Osteoblast (primary cell): ENCODE measurements at regions not wholly inside any gene's neighbourhood (a gene's known extent, or its start where the extent isn't known, plus 50 kb on each side); places are given as distances from the start of the nearest gene placed in this dataset.

Source experiments
- DNase-seq: peaks from one replicate; pipeline ENCODE4 v3.0.0; 2011; ENCODE audit warnings: low spot score, mixed read lengths; ENCODE audit not compliant: insufficient read length; ENCODE audit errors: missing footprints
- H2AFZ ChIP-seq: 2 replicates; pipeline ENCODE4 v1.6.0; 2011; ENCODE audit warnings: mild to moderate bottlenecking, low read length
- H3K27ac ChIP-seq: 2 replicates; pipeline ENCODE4 v1.5.1; 2011; ENCODE audit warnings: mild to moderate bottlenecking, low read depth, low read length, moderate library complexity
- H3K27me3 ChIP-seq: 2 replicates; pipeline ENCODE4 v1.6.0; 2012; ENCODE audit warnings: mild to moderate bottlenecking, control low read depth, inconsistent platforms, low read length, moderate library complexity; ENCODE audit not compliant: insufficient read depth
- H3K36me3 ChIP-seq: 2 replicates; pipeline ENCODE4 v1.5.1; 2011; ENCODE audit warnings: mild to moderate bottlenecking, low read length, control low read depth, moderate library complexity; ENCODE audit not compliant: insufficient read depth
- H3K4me1 ChIP-seq: 2 replicates; pipeline ENCODE4 v1.5.1; 2011; ENCODE audit warnings: mild to moderate bottlenecking, low read length, control low read depth, moderate library complexity; ENCODE audit not compliant: insufficient read depth
- H3K4me2 ChIP-seq: 2 replicates; pipeline ENCODE4 v1.6.0; 2011; ENCODE audit warnings: mild to moderate bottlenecking, low read length; ENCODE audit not compliant: insufficient read depth
- H3K4me3 ChIP-seq: fragments of 200-600 bp; sonication (generic); 3 replicates; pipeline ENCODE4 v1.5.1; 2012; ENCODE audit warnings: mild to moderate bottlenecking, low read length, inconsistent platforms; ENCODE audit not compliant: insufficient read depth
- H3K79me2 ChIP-seq: 2 replicates; pipeline ENCODE4 v1.6.0; 2012; ENCODE audit warnings: mild to moderate bottlenecking, low read length, control low read depth, inconsistent platforms; ENCODE audit not compliant: insufficient read depth
- H3K9me3 ChIP-seq: 2 replicates; pipeline ENCODE4 v1.5.1; 2011; ENCODE audit warnings: low read depth, low read length, control low read depth
- H4K20me1 ChIP-seq: 2 replicates; pipeline ENCODE4 v1.6.0; 2012; ENCODE audit warnings: mild to moderate bottlenecking, low read length, control low read depth; ENCODE audit not compliant: insufficient read depth
- TF ChIP-seq, protein P1 (sequence below): IDR thresholded peaks from 2 replicates; pipeline ENCODE4 v1.5.1; 2011; ENCODE audit warnings: mild to moderate bottlenecking, low read depth, low read length, moderate library complexity; ENCODE audit errors: extremely low read depth

DNA sequence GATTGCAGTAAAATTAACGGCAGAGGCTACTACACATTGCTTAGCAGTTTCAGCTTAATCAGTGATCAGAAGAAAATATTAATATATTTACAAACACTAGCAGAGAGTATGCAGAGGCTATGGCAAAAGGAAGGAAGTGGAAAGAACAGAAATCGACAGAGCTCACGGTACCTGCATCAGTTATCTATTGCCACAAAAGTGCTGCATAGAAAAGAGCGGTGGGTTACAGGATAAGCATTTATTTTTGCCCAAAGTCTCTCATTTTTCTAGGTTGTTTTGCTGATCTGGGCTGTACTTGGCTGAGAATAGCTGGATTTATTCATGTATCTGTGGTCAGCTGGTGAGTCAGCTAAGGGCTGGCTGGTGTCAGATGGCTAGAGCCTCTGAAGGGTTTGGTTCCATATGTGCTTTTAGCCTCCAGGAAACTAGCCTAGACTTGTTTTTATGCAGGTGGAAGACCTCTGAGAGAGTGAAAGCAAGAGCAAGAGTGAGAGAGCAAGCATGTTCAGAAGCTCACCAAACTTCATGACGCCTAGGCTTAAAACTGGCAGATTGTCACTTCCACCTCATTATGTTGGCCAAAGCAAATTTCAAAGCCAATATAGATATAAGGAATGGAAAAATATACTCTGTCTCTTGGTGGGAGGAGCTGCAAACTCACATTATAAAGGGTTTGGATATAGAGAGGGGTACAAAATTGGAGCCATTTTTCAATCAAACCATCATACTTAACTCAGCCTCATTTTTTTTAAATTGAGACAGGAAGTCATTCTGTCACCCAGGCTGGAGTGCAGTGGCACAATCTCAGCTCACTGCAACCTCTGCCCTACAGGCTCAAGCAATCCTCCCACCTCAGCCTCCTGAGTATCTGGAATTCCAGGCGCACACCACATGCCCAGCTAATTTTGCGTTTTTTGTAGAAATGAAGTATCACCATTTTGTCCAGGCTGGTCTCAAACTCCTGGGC lies 153.2 kb upstream of the RPL34 start:
- peak overlapping the region; percentile 69 for H2AFZ ChIP-seq
- no peak overlapping the region for H3K4me3 ChIP-seq
- H3K9me3 ChIP-seq, result no peaks in the 10 kb centered on the region

DNA sequence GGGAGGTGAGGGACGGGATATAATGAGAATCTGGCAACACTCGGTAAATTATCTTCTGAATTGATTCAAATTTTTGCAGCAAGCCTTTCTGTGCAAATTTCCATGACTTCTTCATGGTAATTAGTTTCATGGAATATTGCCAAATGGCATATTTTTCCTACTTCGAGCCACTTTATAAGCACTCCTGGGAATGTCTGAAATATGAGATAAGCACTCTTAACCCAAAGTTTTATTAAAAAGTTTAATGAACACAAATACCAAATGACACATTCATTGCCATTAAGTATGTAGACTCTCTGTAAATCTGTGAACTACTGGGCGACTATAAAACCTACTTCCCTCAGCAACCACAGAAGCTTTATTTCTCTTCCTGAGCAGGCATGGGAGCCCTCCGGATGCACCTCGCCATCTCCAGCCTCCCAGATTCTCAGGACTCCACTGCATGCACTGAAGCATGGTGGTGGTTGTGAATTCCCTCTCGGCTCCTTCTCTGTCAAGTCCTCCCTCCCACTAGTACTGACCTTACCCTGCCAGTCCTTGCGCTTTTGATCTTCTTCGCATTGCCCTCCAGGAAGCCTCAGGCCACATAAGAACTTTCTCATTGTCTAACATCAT lies 154.4 kb upstream of the RPL34 start:
- DNase-seq, result no peak
- Histone ChIP-seq H3K27me3 (no peaks in the 10 kb centered on the region), H3K4me3 (no peak overlapping the region), H3K27ac (no peak overlapping the region), H3K36me3 (no peaks in the 10 kb centered on the region), H3K4me1 (peaks cover 11% of the 10 kb centered on the region), H3K9me3 (no peaks in the 10 kb centered on the region), H2AFZ (no peak overlapping the region), H4K20me1 (no peaks in the 10 kb centered on the region), H3K4me2 (no peak overlapping the region), H3K79me2 (no peaks in the 10 kb centered on the region)
- TF ChIP-seq, protein P1, sequence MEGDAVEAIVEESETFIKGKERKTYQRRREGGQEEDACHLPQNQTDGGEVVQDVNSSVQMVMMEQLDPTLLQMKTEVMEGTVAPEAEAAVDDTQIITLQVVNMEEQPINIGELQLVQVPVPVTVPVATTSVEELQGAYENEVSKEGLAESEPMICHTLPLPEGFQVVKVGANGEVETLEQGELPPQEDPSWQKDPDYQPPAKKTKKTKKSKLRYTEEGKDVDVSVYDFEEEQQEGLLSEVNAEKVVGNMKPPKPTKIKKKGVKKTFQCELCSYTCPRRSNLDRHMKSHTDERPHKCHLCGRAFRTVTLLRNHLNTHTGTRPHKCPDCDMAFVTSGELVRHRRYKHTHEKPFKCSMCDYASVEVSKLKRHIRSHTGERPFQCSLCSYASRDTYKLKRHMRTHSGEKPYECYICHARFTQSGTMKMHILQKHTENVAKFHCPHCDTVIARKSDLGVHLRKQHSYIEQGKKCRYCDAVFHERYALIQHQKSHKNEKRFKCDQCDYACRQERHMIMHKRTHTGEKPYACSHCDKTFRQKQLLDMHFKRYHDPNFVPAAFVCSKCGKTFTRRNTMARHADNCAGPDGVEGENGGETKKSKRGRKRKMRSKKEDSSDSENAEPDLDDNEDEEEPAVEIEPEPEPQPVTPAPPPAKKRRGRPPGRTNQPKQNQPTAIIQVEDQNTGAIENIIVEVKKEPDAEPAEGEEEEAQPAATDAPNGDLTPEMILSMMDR, result no peak

More for the DNA sequence above, 153.2 kb upstream of the RPL34 start:
- no peaks in the 10 kb centered on the region for H4K20me1 ChIP-seq
- H3K27me3 ChIP-seq, result no peaks in the 10 kb centered on the region
- H3K36me3 ChIP-seq, result no peaks in the 10 kb centered on the region
- DNase-seq, result peak; percentile 82
- H3K27ac ChIP-seq, result no peak overlapping the region
- H3K4me2 ChIP-seq, result peak overlapping the region; percentile 64
- no peaks in the 10 kb centered on the region for H3K79me2 ChIP-seq
- peaks cover 11% of the 10 kb centered on the region for H3K4me1 ChIP-seq
- TF ChIP-seq, protein P1, result no peak

DNA sequence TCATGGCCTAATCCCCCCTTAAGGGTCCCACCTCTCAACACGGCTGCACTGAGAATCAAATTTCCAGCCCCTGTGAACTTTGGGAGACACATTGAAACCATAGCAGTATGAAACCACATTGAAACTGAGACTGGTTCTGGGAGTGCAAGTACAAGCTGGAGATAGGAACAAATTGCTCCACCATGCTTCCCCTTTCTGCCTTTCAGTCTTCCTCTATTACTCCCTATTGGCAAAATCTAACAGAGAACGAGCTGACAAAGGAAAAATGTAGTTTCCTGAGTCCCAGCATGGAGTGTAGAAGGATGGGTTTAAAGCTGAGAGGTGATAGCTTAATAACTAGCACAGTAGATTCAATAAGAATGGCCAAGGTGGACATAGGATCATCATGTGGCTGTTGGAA lies 161.7 kb upstream of the RPL34 start:
- no peaks in the 10 kb centered on the region for H3K4me1 ChIP-seq

More for the DNA sequence above, 161.7 kb upstream of the RPL34 start:
- no peaks in the 10 kb centered on the region for H3K27me3 ChIP-seq
- H3K79me2 ChIP-seq, result no peaks in the 10 kb centered on the region
- H3K27ac ChIP-seq, result no peak overlapping the region
- H3K4me2 ChIP-seq, result no peak overlapping the region
- no peak for DNase-seq
- no peak overlapping the region for H3K4me3 ChIP-seq
- TF ChIP-seq, protein P1, result no peak
- no peaks in the 10 kb centered on the region for H4K20me1 ChIP-seq
- H2AFZ ChIP-seq, result peak overlapping the region; percentile 5
- H3K9me3 ChIP-seq, result no peaks in the 10 kb centered on the region
- no peaks in the 10 kb centered on the region for H3K36me3 ChIP-seq
